CD4-positive, alpha-beta T cell (primary cell): ENCODE measurements at regions not wholly inside any gene's neighbourhood (a gene's known extent, or its start where the extent isn't known, plus 50 kb on each side); places are given as distances from the start of the nearest gene placed in this dataset.

Source experiments
- ATAC-seq: fragments of 200-7000 bp; cut with Tn5 transposase; one replicate; pipeline ENCODE4 v1.10.0; 2022; ENCODE audit warnings: mild to moderate bottlenecking; ENCODE audit not compliant: poor library complexity
- CTCF ChIA-PET: fragments of 350-600 bp; sonication (Branson Sonifier 250); formaldehyde crosslinking; loops from one replicate; lab custom pipeline; 2021; ENCODE audit warnings: antibody characterized with exemption, inconsistent platforms; lab: Charles Lee
- POLR2A ChIA-PET: fragments of 350-600 bp; sonication (Branson Sonifier 250); formaldehyde crosslinking; loops from one replicate; lab custom pipeline; 2021; ENCODE audit warnings: antibody characterized with exemption, inconsistent platforms; lab: Charles Lee
- DNase-seq, 14 experiments: peaks; one replicate each; pipeline ENCODE4 v3.0.0-alpha.2; 2013 to 2020; ENCODE audit warnings: mixed read lengths in 2 of 14
- H3K27ac ChIP-seq, 2 donors: one replicate each; pipeline versions ENCODE4 v1.5.1 to v1.7.0; 2013; ENCODE audit warnings: low read length in 2 of 2, low read depth in 1 of 2, mild to moderate bottlenecking in 1 of 2
- H3K27me3 ChIP-seq, 2 experiments: 1 replicate in 1 of 2; 2 replicates in 1 of 2; pipeline versions ENCODE4 v1.6.1 to v1.7.0; 2013; ENCODE audit warnings: low read length in 2 of 2, control low read depth in 1 of 2, mild to moderate bottlenecking in 1 of 2, moderate library complexity in 1 of 2; ENCODE audit not compliant: insufficient read depth in 2 of 2, control insufficient read depth in 1 of 2
- H3K36me3 ChIP-seq: one replicate; pipeline ENCODE4 v1.6.1; 2013; ENCODE audit warnings: low read length, control low read depth; ENCODE audit not compliant: insufficient read depth
- H3K4me1 ChIP-seq: one replicate; pipeline ENCODE4 v1.6.1; 2013; ENCODE audit warnings: low read length, control low read depth; ENCODE audit not compliant: insufficient read depth
- H3K4me3 ChIP-seq: one replicate; pipeline ENCODE4 v1.5.1; 2013; ENCODE audit warnings: mild to moderate bottlenecking, low read length, moderate library complexity
- H3K9me3 ChIP-seq, 2 experiments: 1 replicate in 1 of 2; 2 replicates in 1 of 2; pipeline versions ENCODE4 v1.6.1 to v1.7.0; 2013; ENCODE audit warnings: low read length in 2 of 2, mild to moderate bottlenecking in 2 of 2, control low read depth in 1 of 2, moderate library complexity in 1 of 2; ENCODE audit not compliant: control insufficient read depth in 1 of 2, insufficient read depth in 1 of 2
- H3K27ac Mint-ChIP-seq: one replicate; pipeline ENCODE4 v1.8.0; 2020; ENCODE audit warnings: mixed read lengths
- H3K27me3 Mint-ChIP-seq: one replicate; pipeline ENCODE4 v1.8.0; 2021; ENCODE audit warnings: mixed read lengths
- H3K36me3 Mint-ChIP-seq: one replicate; pipeline ENCODE4 v1.8.0; 2021; ENCODE audit warnings: low read depth, mixed read lengths
- H3K4me1 Mint-ChIP-seq: one replicate; pipeline ENCODE4 v1.8.0; 2021; ENCODE audit warnings: low read depth, mixed read lengths
- H3K4me3 Mint-ChIP-seq: one replicate; pipeline ENCODE4 v1.8.0; 2020; ENCODE audit warnings: mild to moderate bottlenecking, mixed read lengths
- H3K9me3 Mint-ChIP-seq: one replicate; pipeline ENCODE4 v1.8.0; 2020; ENCODE audit warnings: mixed read lengths
- intact Hi-C, 2 experiments: fragments of 100-400 bp; cut with DNase I in 1 of 2; cut with micrococcal nuclease in 1 of 2; formaldehyde crosslinking; loops; one replicate each; pipeline versions ENCODE4 v1.15.1 to v1.9.0; 2023 to 2025; cut with DNase I, micrococcal nuclease
- TF ChIP-seq, protein P1 (sequence below): fragments of 200-600 bp; IDR thresholded peaks from one replicate; pipeline ENCODE4 v1.8.0; 2022; ENCODE audit warnings: antibody characterized with exemption, mild to moderate bottlenecking

DNA sequence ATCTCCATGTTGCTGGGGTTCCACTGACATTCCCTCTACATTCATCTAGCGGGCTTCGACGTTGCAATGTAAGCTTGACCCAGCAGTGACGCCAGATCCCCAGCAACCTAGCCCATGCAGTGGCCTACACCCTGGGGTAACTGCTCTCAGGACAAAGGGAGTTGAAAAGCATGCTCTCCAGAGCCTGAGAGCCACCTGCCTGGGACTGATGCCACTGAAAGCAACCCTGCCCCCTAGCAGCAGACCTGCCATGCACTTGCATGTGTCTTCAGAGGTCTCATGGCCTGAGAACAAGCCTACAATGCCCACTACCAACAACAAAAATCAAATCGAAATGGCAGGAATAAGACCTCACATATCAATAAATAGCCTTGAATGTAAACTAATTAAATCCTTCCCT lies 330.3 kb downstream of the TRIM36 start:
- no peaks in the 10 kb centered on the region for H3K4me1 ChIP-seq
- intact Hi-C loops = no loop called here
- Mint-ChIP-seq H3K27ac (no peak overlapping the region), H3K4me3 (no peak overlapping the region), H3K9me3 (peaks cover 13% of the 10 kb centered on the region), H3K27me3 (no peaks in the 10 kb centered on the region), H3K4me1 (no peaks in the 10 kb centered on the region), H3K36me3 (no peaks in the 10 kb centered on the region)
- ATAC-seq = no peak
- peaks cover 0 to 1% of the 10 kb centered on the region in 2 experiments for H3K9me3 ChIP-seq
- no peaks in the 10 kb centered on the region for H3K27me3 ChIP-seq
- TF ChIP-seq, protein P1, sequence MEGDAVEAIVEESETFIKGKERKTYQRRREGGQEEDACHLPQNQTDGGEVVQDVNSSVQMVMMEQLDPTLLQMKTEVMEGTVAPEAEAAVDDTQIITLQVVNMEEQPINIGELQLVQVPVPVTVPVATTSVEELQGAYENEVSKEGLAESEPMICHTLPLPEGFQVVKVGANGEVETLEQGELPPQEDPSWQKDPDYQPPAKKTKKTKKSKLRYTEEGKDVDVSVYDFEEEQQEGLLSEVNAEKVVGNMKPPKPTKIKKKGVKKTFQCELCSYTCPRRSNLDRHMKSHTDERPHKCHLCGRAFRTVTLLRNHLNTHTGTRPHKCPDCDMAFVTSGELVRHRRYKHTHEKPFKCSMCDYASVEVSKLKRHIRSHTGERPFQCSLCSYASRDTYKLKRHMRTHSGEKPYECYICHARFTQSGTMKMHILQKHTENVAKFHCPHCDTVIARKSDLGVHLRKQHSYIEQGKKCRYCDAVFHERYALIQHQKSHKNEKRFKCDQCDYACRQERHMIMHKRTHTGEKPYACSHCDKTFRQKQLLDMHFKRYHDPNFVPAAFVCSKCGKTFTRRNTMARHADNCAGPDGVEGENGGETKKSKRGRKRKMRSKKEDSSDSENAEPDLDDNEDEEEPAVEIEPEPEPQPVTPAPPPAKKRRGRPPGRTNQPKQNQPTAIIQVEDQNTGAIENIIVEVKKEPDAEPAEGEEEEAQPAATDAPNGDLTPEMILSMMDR = no peak
- CTCF ChIA-PET = no interaction called here
- POLR2A ChIA-PET = no interaction called here
- H3K27ac ChIP-seq = no peak overlapping the region
- no peak for DNase-seq
- H3K4me3 ChIP-seq = no peak overlapping the region
- H3K36me3 ChIP-seq = no peaks in the 10 kb centered on the region

DNA sequence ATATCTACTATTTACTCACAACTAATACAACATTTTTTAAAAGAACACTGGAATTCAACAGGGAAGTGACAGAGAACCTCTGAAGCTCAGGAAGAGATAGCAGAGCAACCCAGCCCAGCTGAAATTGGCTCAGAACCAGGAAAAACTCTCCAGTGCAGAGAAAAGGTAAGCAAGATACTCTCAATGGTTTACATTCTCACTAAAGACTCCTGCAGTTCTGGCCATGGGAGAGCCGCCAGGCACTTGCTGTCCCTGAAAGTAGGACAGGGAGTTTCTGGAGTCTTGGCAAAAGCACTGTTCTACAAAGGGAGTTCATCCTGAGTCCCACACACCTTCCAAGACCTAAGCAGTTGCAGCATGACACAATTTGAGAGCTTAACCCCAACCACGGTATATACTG lies 330.8 kb downstream of the TRIM36 start:
- Mint-ChIP-seq H3K4me1 (no peaks in the 10 kb centered on the region), H3K9me3 (peaks cover 13% of the 10 kb centered on the region)

DNA sequence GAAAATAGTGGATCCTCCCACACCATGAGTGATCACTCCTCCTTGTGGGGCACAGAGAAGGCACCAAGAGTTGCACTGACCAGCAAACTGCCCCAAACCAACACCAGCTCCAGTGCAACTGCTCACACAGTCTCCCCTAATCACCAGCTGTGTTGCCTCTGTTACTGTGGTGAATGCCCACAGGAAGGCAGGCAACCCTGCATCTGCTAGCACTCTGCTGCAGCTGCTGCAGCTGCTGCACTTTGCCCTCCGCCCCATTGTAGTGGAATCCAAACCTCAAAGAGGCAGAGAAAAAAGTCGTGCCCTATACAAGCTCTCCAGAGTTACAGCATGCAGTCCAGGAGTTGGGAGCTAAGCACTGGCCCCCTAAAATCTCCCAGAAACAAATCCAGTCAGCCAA lies 339.6 kb downstream of the TRIM36 start:
- Mint-ChIP-seq H3K9me3 (peaks cover 7% of the 10 kb centered on the region), H3K4me3 (no peak overlapping the region), H3K36me3 (no peaks in the 10 kb centered on the region), H3K4me1 (no peaks in the 10 kb centered on the region), H3K27ac (no peak overlapping the region), H3K27me3 (no peaks in the 10 kb centered on the region)
- CTCF ChIA-PET = no interaction called here
- H3K4me3 ChIP-seq = no peak overlapping the region
- DNase-seq (no peak), ATAC-seq (no peak)
- TF ChIP-seq, protein P1 = no peak
- intact Hi-C loops = no loop called here
- POLR2A ChIA-PET = no interaction called here
- H3K27me3 ChIP-seq = no peaks in the 10 kb centered on the region
- no peaks in the 10 kb centered on the region for H3K4me1 ChIP-seq
- H3K27ac ChIP-seq = no peak overlapping the region
- no peaks in the 10 kb centered on the region for H3K36me3 ChIP-seq
- H3K9me3 ChIP-seq = peaks cover 0 to 11% of the 10 kb centered on the region in 2 experiments

More for the DNA sequence above, 330.8 kb downstream of the TRIM36 start:
- DNase-seq = no peak
- Mint-ChIP-seq H3K27me3 (no peaks in the 10 kb centered on the region), H3K36me3 (no peaks in the 10 kb centered on the region), H3K4me3 (no peak overlapping the region), H3K27ac (no peak overlapping the region)
- no peak for ATAC-seq
- H3K4me3 ChIP-seq = no peak overlapping the region
- no peak overlapping the region for H3K27ac ChIP-seq
- no peaks in the 10 kb centered on the region for H3K9me3 ChIP-seq
- no peaks in the 10 kb centered on the region for H3K36me3 ChIP-seq
- TF ChIP-seq, protein P1 = no peak
- no peaks in the 10 kb centered on the region for H3K27me3 ChIP-seq
- CTCF ChIA-PET = no interaction called here
- POLR2A ChIA-PET = no interaction called here
- intact Hi-C loops = no loop called here
- no peaks in the 10 kb centered on the region for H3K4me1 ChIP-seq
